LNCaP clone FGC (cell line): ENCODE measurements at regions not wholly inside any gene's neighbourhood (a gene's known extent, or its start where the extent isn't known, plus 50 kb on each side); places are given as distances from the start of the nearest gene placed in this dataset.
"Not testable (repeated sequence)": the region's sequence is repeated elsewhere in the genome, so short reads cannot be mapped to it uniquely, and the experiment has no call there.

Source experiments
- DNase-seq: peaks from one replicate; pipeline ENCODE4 v3.0.0-alpha.2; 2011; ENCODE audit warnings: low read depth
- H3K4me3 ChIP-seq: 2 replicates; pipeline ENCODE4 v1.5.1; 2011; ENCODE audit warnings: mild to moderate bottlenecking, low read depth, low read length, control low read depth
- TF ChIP-seq, protein P1 (sequence below): IDR thresholded peaks from 2 replicates; pipeline ENCODE4 v1.5.1; 2012; ENCODE audit warnings: mild to moderate bottlenecking; ENCODE audit not compliant: control insufficient read depth, insufficient read depth; ENCODE audit errors: extremely low read depth

- TF ChIP-seq, protein P1, sequence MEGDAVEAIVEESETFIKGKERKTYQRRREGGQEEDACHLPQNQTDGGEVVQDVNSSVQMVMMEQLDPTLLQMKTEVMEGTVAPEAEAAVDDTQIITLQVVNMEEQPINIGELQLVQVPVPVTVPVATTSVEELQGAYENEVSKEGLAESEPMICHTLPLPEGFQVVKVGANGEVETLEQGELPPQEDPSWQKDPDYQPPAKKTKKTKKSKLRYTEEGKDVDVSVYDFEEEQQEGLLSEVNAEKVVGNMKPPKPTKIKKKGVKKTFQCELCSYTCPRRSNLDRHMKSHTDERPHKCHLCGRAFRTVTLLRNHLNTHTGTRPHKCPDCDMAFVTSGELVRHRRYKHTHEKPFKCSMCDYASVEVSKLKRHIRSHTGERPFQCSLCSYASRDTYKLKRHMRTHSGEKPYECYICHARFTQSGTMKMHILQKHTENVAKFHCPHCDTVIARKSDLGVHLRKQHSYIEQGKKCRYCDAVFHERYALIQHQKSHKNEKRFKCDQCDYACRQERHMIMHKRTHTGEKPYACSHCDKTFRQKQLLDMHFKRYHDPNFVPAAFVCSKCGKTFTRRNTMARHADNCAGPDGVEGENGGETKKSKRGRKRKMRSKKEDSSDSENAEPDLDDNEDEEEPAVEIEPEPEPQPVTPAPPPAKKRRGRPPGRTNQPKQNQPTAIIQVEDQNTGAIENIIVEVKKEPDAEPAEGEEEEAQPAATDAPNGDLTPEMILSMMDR: no peak
Measured at GRCh38 chr7:131942287-131943150, 386.1 kb upstream of the PODXL start.

DNA sequence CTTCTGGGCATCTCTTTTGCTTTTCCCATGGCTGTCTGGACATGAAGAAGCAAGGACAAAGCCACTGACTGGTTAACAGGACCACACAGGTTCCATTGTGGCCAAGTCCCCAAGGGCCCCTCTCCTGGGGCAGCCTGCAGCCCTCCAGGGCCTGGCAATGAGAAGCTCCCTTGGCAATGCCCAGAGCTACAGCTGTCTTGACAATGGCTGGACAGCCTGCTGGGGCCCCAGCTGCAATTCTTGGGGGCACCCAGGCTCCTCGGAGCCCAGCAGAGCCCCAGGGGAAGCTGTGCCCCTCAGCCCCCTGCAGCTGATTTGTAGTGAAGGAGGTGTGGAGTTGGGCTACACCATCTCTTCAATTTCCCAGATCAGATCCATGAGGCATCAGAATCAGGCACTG, 384.9 kb upstream of the PODXL start:
- H3K4me3 ChIP-seq: no peak overlapping the region
- TF ChIP-seq, protein P1: no peak
- DNase-seq: no peak

More at GRCh38 chr7:131942287-131943150, 386.1 kb upstream of the PODXL start:
- no peak for DNase-seq
- no peak overlapping the region for H3K4me3 ChIP-seq

DNA sequence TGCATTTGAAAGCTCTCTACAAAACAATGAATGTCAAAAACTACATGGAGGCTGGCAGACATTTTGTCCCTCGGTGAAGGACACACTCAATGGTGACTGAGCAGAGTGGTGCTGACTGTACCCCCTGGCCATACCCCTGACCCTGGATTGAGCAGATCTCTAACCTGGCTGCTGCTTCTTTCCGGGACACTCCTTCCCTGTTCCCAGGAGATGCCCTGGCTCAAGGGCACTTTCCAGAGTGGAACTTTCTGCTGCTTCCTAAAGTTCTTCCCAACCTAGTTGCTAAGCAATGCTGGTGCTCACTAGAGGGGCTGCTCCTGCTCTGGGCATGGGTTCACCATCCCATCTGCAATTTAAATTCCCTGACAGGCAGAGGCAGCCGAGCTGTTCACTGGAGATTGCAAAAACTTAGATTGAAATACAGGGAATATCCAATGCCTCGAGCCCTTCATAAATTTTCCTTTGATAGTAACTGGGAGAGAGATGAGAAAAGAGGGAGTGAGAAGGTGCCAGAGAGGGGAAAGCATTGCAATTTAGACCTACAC, 384.3 kb upstream of the PODXL start:
- H3K4me3 ChIP-seq: no peak overlapping the region
- DNase-seq: no peak

GRCh38 chr7:131938788-131939187, 382.4 kb upstream of the PODXL start:
- H3K4me3 ChIP-seq, DNase-seq: not testable (repeated sequence)

More for the DNA sequence above, 384.3 kb upstream of the PODXL start:
- TF ChIP-seq, protein P1: no peak

- no peak overlapping the region for H3K4me3 ChIP-seq
- no peak for DNase-seq
- TF ChIP-seq, protein P1: no peak
Measured at GRCh38 chr7:131937868-131938267, 381.4 kb upstream of the PODXL start.

DNA sequence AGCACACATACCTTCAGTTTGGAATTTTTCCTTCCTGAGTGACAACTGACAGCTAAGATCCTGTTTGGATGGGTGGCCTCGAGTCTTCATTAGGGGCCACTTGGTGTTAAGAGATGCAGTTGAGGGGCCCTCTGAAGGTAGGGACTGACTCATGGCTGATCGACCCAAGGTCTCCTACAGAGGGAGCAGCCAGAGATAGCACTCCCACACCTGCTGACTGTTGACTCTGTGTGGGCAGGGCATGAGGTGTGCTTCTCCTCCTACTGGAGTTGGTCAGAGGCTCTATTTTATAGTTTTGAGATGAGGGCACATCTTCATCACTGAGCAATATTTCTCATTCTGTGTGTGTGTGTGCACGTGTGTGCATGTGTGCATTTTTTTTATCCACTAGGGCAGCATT, 378.8 kb upstream of the PODXL start:
- TF ChIP-seq, protein P1: no peak
- DNase-seq: no peak

GRCh38 chr7:131934452-131934851, 378.0 kb upstream of the PODXL start:
- DNase-seq: no peak
- H3K4me3 ChIP-seq: no peak overlapping the region
- TF ChIP-seq, protein P1: no peak

More for the DNA sequence above, 378.8 kb upstream of the PODXL start:
- no peak overlapping the region for H3K4me3 ChIP-seq
